ENCODE measurements at regions not wholly inside any gene's neighbourhood (a gene's known extent, or its start where the extent isn't known, plus 50 kb on each side); places are given as distances from the start of the nearest gene placed in this dataset.

DNA sequence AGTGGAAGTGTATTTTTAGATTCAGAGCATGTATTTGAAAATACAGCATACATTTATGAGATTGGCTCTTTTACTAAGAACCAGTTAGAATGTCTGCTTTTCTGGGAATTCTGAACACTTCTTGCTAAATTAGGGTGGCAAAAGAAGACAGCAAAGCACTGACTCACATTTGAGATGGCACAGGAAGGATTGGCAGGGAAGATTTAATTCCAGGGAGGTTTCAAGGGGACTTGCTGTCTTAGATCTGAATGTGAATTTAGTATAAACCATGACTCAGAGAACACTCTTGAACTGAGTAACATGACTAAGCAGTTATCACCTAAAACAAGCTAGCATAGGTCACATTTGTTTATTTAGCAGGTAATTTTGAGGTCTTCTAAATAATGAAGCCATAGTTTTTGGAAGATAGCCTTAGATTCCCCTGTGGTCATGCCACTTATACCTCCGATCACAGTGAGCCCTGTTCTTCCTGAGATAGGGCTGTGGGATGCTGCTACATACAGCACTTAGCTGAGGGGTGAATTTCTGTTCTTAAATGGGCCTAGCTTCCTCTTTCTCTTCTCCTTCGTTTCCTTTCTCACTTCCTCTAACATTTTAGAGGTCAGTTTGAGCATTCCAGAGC lies 173.8 kb downstream of the PCSK1 start:
- Mint-ChIP-seq H3K27me3 (no peaks in the 10 kb centered on the region), H3K27ac (no peak overlapping the region), H3K36me3 (ENCODE audit: low read depth) (no peaks in the 10 kb centered on the region), H3K9me3 (no peaks in the 10 kb centered on the region), H3K4me1 (peaks cover 14% of the 10 kb centered on the region), H3K4me3 (no peak overlapping the region)
- ChIA-PET POLR2A (interaction anchor here (0.6 kb wide), 1 partner anchor 246 kb away, joined by 3 read pairs; no protein-coding TSS in a partner anchor), CTCF (no interaction called here)
- intact Hi-C loops (cut with micrococcal nuclease), result no loop called here
- TF ChIP-seq, protein P1, sequence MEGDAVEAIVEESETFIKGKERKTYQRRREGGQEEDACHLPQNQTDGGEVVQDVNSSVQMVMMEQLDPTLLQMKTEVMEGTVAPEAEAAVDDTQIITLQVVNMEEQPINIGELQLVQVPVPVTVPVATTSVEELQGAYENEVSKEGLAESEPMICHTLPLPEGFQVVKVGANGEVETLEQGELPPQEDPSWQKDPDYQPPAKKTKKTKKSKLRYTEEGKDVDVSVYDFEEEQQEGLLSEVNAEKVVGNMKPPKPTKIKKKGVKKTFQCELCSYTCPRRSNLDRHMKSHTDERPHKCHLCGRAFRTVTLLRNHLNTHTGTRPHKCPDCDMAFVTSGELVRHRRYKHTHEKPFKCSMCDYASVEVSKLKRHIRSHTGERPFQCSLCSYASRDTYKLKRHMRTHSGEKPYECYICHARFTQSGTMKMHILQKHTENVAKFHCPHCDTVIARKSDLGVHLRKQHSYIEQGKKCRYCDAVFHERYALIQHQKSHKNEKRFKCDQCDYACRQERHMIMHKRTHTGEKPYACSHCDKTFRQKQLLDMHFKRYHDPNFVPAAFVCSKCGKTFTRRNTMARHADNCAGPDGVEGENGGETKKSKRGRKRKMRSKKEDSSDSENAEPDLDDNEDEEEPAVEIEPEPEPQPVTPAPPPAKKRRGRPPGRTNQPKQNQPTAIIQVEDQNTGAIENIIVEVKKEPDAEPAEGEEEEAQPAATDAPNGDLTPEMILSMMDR (IDR thresholded peaks at IDR 0.05), result no peak
- DNase-seq (no peak), ATAC-seq (ENCODE audit: low read depth) (peak; percentile 45)

DNA sequence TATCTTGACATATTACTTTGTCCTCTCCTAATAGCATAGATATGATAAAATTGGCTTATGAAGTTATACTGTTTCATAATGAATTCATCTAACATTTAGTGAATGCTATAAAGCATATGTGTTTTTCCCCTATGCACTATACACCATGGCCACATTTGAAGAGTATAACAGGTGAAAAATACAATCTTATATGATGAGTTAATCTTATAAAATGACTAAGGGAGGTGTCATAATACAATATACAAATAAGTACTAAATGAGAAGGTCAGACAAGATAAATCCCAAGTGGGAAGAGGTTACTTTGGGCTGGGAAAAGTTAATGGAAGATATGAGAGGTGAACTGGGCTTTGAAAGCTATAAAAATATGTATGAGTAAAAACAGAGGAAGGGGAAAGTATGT lies 174.4 kb downstream of the PCSK1 start:
- DNase-seq (no peak), ATAC-seq (ENCODE audit: low read depth) (no peak)
- H3K9me3 Mint-ChIP-seq, result no peaks in the 10 kb centered on the region
- H3K4me3 Mint-ChIP-seq, result no peak overlapping the region
- no peaks in the 10 kb centered on the region for H3K36me3 Mint-ChIP-seq (ENCODE audit: low read depth)
- TF ChIP-seq, protein P1 (IDR thresholded peaks at IDR 0.05), result no peak
- CTCF ChIA-PET, result no interaction called here
- POLR2A ChIA-PET, result no interaction called here
- H3K4me1 Mint-ChIP-seq, result peaks cover 14% of the 10 kb centered on the region
- H3K27me3 Mint-ChIP-seq, result no peaks in the 10 kb centered on the region
- intact Hi-C loops (cut with micrococcal nuclease), result no loop called here
- H3K27ac Mint-ChIP-seq, result no peak overlapping the region

DNA sequence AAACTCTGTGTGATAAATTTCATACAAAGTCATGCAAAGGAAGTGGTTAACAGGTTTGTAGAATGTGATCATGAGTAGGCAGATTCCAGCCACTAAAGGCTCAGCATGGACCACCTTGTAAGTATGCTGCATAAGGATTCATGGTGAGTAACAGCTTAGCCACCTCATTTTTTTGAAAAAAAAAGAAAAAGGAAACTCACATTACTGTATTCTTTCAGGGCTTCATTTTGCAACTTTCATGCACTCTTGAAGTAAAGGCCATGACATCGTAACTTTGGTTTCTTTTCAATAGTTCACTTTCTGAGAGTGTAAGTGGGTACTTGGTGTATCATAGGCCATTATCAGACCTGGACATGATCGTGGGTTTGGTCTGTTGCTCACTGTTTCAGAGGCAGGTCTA lies 175.1 kb downstream of the PCSK1 start:
- H3K27me3 Mint-ChIP-seq, result no peaks in the 10 kb centered on the region
- no peak overlapping the region for H3K4me3 Mint-ChIP-seq
- TF ChIP-seq, protein P1 (IDR thresholded peaks at IDR 0.05), result no peak
- ChIA-PET POLR2A (no interaction called here), CTCF (no interaction called here)
- intact Hi-C loops (cut with micrococcal nuclease), result no loop called here
- H3K9me3 Mint-ChIP-seq, result no peaks in the 10 kb centered on the region
- H3K36me3 Mint-ChIP-seq (ENCODE audit: low read depth), result no peaks in the 10 kb centered on the region
- H3K4me1 Mint-ChIP-seq, result peaks cover 14% of the 10 kb centered on the region
- DNase-seq, result no peak
- H3K27ac Mint-ChIP-seq, result no peak overlapping the region
- no peak for ATAC-seq (ENCODE audit: low read depth)

DNA sequence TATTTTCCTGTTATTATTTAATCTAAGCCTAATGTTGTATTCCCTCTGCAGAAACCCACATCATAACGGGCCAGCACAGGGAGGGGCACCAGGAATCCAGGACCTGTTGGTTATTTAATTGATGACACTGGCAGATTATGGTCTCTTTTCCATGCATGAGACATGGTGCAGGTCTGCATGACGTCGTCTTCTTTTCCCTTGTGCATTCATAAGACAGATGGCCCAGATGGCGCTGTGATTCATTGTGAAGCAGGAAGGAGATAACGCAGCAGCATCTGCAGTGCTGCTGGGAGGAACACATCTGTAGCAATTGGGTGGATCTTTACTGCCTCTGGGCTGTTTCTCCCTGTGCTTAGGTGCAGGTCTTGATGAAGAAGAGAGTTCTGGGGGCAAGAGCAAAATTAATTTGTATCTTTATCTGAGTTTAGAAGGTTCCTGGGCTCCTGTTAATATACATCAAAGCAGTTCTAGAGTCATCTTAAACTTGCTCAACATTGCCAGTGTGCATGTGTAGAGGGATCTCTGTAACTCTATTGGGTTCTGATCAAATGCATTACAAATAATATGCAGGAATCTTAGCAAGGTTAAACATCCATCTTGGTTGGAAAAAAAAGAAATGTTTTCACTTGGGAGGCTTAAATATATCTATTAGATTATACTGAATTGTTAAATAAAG lies 176.1 kb downstream of the PCSK1 start:
- H3K27me3 Mint-ChIP-seq, result no peaks in the 10 kb centered on the region
- no peaks in the 10 kb centered on the region for H3K9me3 Mint-ChIP-seq
- ATAC-seq (ENCODE audit: low read depth) (peak; percentile 28), DNase-seq (no peak)
- ChIA-PET POLR2A (no interaction called here), CTCF (no interaction called here)
- H3K36me3 Mint-ChIP-seq (ENCODE audit: low read depth), result no peaks in the 10 kb centered on the region
- intact Hi-C loops (cut with micrococcal nuclease), result no loop called here
- no peak overlapping the region for H3K4me3 Mint-ChIP-seq
- peaks cover 14% of the 10 kb centered on the region for H3K4me1 Mint-ChIP-seq
- TF ChIP-seq, protein P1 (IDR thresholded peaks at IDR 0.05), result no peak
- H3K27ac Mint-ChIP-seq, result no peak overlapping the region

DNA sequence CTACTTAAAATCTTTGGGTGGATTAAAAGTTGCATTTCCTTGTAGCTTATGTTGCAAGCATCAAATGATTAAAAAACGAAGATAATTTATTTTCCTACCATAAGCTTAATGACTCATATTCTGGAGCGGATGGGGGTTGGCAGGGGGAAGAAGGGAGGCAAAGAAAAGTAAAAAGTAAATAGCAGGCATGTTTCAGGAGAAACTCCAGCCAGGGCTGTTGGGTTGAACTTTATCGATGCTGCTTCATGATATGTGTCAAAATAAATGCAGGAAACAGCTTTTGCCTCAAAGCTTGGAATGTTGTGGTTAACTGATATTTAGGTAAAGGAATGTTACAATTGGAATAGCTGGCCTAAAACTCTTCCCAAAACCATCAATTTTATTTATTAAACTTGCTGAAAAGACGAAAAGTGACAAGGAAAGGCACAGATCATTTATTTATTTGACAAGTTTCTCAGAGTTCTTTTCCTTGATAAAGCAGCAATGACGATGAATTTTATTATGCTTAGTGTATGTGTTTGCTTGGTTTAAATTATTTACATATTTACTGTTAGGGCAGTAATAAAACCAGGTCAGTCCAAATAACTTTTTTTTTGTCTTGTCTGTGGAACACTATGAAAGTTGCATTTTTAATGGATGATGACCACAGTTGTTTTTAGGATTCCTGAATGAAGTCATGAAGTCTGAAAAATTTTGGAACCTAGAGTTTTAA lies 177.9 kb downstream of the PCSK1 start:
- H3K9me3 Mint-ChIP-seq, result no peaks in the 10 kb centered on the region
- TF ChIP-seq, protein P1 (IDR thresholded peaks at IDR 0.05), result no peak
- intact Hi-C loops (cut with micrococcal nuclease), result no loop called here
- POLR2A ChIA-PET, result no interaction called here
- H3K4me3 Mint-ChIP-seq, result no peak overlapping the region
- DNase-seq, result no peak
- ATAC-seq (ENCODE audit: low read depth), result no peak
- H3K4me1 Mint-ChIP-seq, result peaks cover 14% of the 10 kb centered on the region
- no peaks in the 10 kb centered on the region for H3K36me3 Mint-ChIP-seq (ENCODE audit: low read depth)
- H3K27ac Mint-ChIP-seq, result no peak overlapping the region
- CTCF ChIA-PET, result no interaction called here
- peaks cover 3% of the 10 kb centered on the region for H3K27me3 Mint-ChIP-seq
